ENCODE measurements at regions not wholly inside any gene's neighbourhood (a gene's known extent, or its start where the extent isn't known, plus 50 kb on each side); places are given as distances from the start of the nearest gene placed in this dataset.

DNA sequence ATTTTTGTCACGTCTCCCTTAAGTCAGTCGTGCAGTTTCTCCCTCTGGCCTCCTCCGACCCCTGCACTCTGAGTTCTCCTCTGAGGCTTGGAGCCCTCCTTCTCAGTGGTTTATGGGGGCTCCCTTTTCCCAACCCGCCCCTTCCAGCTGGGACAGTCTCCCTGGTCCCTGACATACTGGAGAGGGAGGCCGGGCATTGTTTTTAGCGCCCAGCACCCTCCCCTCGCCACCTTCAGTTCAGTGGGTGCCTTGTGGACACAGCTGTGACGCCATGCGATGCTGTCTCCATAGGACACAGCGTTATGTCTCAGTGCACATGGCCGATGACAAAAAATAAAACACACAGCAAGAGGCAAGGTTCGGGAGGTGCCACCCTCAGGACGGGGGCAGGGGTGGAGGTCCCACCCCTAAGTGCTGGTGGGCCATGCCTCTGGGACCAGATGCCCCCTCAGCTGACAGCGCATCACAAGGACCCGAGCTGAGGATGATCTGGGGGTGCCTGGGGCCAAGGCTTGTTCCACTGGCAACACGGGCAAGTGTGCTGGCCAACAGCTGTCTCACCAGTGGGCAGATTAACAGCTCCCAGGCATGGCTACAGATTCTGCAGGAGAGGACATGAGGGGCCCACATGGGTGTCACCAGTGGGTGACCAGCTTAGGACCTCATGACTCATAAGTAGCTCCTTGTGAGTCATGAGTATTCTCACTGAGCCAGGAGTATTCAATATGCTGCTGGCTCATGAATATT, 81.6 kb downstream of the PLXNA1 start:
- TF ChIP-seq CTCF (IDR thresholded peaks at IDR 0.05; ENCODE audit: borderline replicate concordance), result no peak
- Histone ChIP-seq H3K27ac (replicated peaks) (no peak overlapping the region), H3K4me3 (no peak overlapping the region), H3K4me1 (no peaks in the 10 kb centered on the region), H3K36me3 (no peaks in the 10 kb centered on the region), H3K9me3 (replicated peaks) (peaks cover 6% of the 10 kb centered on the region), H3K27me3 (ENCODE audit: low read depth) (peaks cover 51% of the 10 kb centered on the region)
- no peak for DNase-seq
- intact Hi-C loops (cut with micrococcal nuclease), result no loop called here

DNA sequence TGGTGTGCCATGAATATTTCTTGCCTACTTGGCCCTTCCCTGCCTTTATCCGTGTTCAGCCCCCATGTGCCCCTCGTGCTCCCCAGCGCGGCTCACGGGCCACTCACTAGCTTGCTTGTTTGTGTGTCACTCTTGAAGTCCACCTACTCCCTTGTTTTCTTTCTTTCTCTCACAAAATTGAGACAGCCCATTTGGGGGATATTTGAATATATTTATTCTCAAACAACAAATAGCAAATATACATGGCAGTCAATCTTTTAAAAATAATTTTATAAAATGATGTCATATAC, 82.2 kb downstream of the PLXNA1 start:
- no peak for TF ChIP-seq CTCF (IDR thresholded peaks at IDR 0.05; ENCODE audit: borderline replicate concordance)
- H3K27ac ChIP-seq (replicated peaks), result no peak overlapping the region
- peaks cover under 1% of the 10 kb centered on the region for H3K9me3 ChIP-seq (replicated peaks)
- H3K27me3 ChIP-seq (ENCODE audit: low read depth), result peaks cover 56% of the 10 kb centered on the region
- intact Hi-C loops (cut with micrococcal nuclease), result no loop called here
- no peaks in the 10 kb centered on the region for H3K4me1 ChIP-seq
- H3K36me3 ChIP-seq, result no peaks in the 10 kb centered on the region
- DNase-seq, result no peak
- H3K4me3 ChIP-seq, result no peak overlapping the region

DNA sequence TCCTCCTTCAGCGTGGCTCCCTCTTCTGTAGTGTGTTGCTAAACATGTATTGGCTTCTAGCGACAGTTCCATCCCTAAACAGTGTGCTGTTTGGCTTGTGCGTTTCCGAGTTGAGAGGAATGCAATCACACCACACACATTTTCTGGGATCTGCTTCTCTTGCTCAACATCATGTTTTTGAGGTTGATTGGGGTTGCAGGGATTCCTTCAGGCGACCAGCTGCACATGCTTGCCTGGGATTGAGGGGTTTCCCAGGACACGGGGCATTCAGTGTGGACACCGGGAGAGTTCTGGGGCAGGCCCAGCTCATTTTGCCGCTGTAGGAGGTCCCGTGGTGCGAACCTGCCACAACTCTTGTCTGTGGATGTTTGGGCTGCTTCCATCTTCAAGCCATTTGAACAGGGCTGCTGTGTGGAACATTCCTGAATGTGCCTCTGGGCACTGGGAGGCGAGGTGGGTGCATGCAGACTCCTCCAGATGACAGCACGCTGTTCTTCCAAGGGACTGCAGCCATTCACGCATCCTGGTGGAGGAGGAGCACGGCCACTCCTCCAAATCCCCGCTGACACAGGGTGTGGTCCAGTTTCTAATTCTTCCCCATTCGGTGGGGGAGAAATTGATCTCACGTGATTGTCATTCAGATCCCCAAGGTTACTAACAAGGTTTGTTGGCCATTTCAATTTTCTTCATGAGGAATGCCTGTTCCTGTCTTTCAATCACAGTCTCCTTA, 82.8 kb downstream of the PLXNA1 start:
- Histone ChIP-seq H3K4me1 (no peaks in the 10 kb centered on the region), H3K36me3 (no peaks in the 10 kb centered on the region), H3K27ac (replicated peaks) (no peak overlapping the region), H3K9me3 (replicated peaks) (no peaks in the 10 kb centered on the region), H3K27me3 (ENCODE audit: low read depth) (peaks cover 62% of the 10 kb centered on the region), H3K4me3 (no peak overlapping the region)
- DNase-seq, result no peak
- intact Hi-C loops (cut with micrococcal nuclease), result no loop called here
- TF ChIP-seq CTCF (IDR thresholded peaks at IDR 0.05; ENCODE audit: borderline replicate concordance), result no peak

DNA sequence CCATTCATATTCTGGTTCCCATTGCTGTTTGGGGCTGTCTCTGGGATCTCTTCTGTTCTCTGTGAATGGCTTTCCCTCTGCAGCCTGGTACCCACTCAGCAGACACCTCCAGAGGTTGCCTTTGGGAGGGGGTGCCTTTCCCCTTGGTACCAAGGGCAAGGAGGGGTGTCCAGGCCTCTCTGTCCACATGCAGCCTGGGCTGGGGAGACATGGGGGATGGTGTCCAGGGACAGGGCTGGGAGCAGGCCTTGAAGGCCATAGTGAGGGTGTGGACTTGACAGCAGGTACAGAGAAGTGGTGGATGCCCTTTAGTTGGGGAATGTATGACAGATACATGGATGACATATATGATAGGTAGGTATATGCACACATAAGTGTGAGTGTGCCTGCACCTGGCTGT, 83.7 kb downstream of the PLXNA1 start:
- Histone ChIP-seq H3K36me3 (no peaks in the 10 kb centered on the region), H3K27me3 (ENCODE audit: low read depth) (peaks cover 67% of the 10 kb centered on the region), H3K27ac (replicated peaks) (no peak overlapping the region), H3K4me1 (no peaks in the 10 kb centered on the region), H3K9me3 (replicated peaks) (no peaks in the 10 kb centered on the region), H3K4me3 (no peak overlapping the region)
- intact Hi-C loops (cut with micrococcal nuclease), result no loop called here
- no peak for TF ChIP-seq CTCF (IDR thresholded peaks at IDR 0.05; ENCODE audit: borderline replicate concordance)
- no peak for DNase-seq

DNA sequence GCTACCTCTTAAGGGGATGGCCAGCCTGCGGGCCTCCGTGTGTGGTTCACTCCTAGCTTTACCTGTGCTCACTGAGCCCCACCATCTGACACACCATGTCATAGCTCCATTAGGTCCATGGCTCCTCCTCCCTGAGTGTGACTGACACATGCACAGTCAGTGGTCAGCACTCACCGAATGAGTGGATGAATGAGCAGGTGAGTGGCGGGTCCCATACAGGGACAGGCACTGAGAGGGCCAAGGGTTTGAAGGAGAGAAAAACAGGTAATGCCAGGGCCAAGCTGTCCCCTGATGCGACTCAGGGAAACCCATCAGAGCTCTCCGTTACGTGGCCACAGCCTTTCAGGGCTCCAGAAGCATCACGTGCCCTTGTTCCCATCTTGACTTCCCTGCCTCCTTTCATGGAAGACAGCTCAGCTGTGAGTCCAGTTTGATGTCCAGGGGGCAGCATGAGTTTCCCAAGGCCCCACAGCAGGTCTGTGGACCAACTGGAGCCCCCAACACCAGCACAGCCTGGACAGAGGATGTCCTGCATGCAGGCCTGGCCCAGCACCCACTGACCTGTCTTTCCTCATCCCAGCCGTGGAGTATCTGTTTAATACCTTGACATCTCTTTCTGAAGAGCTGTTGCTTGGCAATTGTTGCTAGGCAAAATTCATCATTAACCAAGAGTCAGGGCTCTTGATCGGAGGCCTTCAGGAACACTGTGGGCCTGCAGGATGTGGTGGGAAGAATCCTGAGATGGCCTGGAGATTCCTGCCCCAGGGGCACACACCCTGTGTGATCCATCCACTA, 84.4 kb downstream of the PLXNA1 start:
- no peaks in the 10 kb centered on the region for H3K36me3 ChIP-seq
- H3K27ac ChIP-seq (replicated peaks), result no peak overlapping the region
- intact Hi-C loops (cut with micrococcal nuclease), result no loop called here
- DNase-seq, result no peak
- H3K27me3 ChIP-seq (ENCODE audit: low read depth), result peaks cover 69% of the 10 kb centered on the region
- no peak overlapping the region for H3K4me3 ChIP-seq
- no peaks in the 10 kb centered on the region for H3K4me1 ChIP-seq
- no peaks in the 10 kb centered on the region for H3K9me3 ChIP-seq (replicated peaks)
- TF ChIP-seq CTCF (IDR thresholded peaks at IDR 0.05; ENCODE audit: borderline replicate concordance), result no peak
